Lung (tissue), 11 donors: ENCODE measurements at regions not wholly inside any gene's neighbourhood (a gene's known extent, or its start where the extent isn't known, plus 50 kb on each side); places are given as distances from the start of the nearest gene placed in this dataset.

Experiments
- ATAC-seq: fragments of 200-7000 bp; cut with Tn5 transposase; one replicate; pipeline ENCODE4 v1.9.1; 2020; ENCODE audit warnings: moderate number of reproducible peaks; ENCODE audit not compliant: insufficient read depth, low FRiP score
- DNase-seq, 3 donors: peaks; one replicate each; pipeline ENCODE4 v3.0.0-alpha.2; 2013 to 2017
- H3K27ac ChIP-seq, 2 donors: one replicate each; pipeline ENCODE4 v1.5.1; 2013; ENCODE audit warnings: mild to moderate bottlenecking in 2 of 2, moderate library complexity in 2 of 2, control low read depth in 1 of 2, inconsistent platforms in 1 of 2, low read depth in 1 of 2, low read length in 1 of 2
- H3K27me3 ChIP-seq, 3 donors: one replicate each; pipeline ENCODE4 v1.5.1; 2013; ENCODE audit warnings: low read length in 2 of 3; ENCODE audit not compliant: control insufficient read depth in 3 of 3, insufficient read depth in 3 of 3
- H3K36me3 ChIP-seq, 4 donors: one replicate each; pipeline ENCODE4 v1.5.1; 2013; ENCODE audit warnings: low read length in 4 of 4, mild to moderate bottlenecking in 1 of 4, moderate library complexity in 1 of 4; ENCODE audit not compliant: control insufficient read depth in 4 of 4, insufficient read depth in 4 of 4
- H3K4me1 ChIP-seq, 5 donors: one replicate each; pipeline ENCODE4 v1.5.1; 2013; ENCODE audit warnings: low read length in 5 of 5, mild to moderate bottlenecking in 2 of 5, moderate library complexity in 1 of 5; ENCODE audit not compliant: control insufficient read depth in 5 of 5, insufficient read depth in 5 of 5
- H3K4me3 ChIP-seq: one replicate; pipeline ENCODE4 v1.5.1; 2013; ENCODE audit warnings: mild to moderate bottlenecking, control low read depth, moderate library complexity
- H3K9ac ChIP-seq, 2 donors: one replicate each; pipeline ENCODE4 v1.5.1; 2013; ENCODE audit warnings: low read length in 2 of 2, control low read depth in 1 of 2; ENCODE audit not compliant: insufficient read depth in 1 of 2
- H3K9me3 ChIP-seq, 4 donors: one replicate each; pipeline ENCODE4 v1.5.1; 2013; ENCODE audit warnings: low read length in 3 of 4, mild to moderate bottlenecking in 1 of 4, moderate library complexity in 1 of 4; ENCODE audit not compliant: control insufficient read depth in 4 of 4, insufficient read depth in 3 of 4
- WGBS, 2 donors: extraction: QIAGEN DNeasy Blood & Tissue Kit; methylation state at CpG; one replicate each; pipeline ENCODE4 v1.1.7; 2013; 5-methylcytosine and 5-hydroxymethylcytosine counted together
- TF ChIP-seq, protein P1 (sequence below): IDR thresholded peaks from 2 replicates; pipeline ENCODE4 v1.5.1; 2012; ENCODE audit warnings: mild to moderate bottlenecking; ENCODE audit errors: control extremely low read depth, extremely low read depth
- donor health status: control.
- donor health status: control.
- donor health status: Bipolar disorder and iron deficiency.
- donor health status: healthy.
- donor health status: DM: yes; HTN: yes; CAD: no.

DNA sequence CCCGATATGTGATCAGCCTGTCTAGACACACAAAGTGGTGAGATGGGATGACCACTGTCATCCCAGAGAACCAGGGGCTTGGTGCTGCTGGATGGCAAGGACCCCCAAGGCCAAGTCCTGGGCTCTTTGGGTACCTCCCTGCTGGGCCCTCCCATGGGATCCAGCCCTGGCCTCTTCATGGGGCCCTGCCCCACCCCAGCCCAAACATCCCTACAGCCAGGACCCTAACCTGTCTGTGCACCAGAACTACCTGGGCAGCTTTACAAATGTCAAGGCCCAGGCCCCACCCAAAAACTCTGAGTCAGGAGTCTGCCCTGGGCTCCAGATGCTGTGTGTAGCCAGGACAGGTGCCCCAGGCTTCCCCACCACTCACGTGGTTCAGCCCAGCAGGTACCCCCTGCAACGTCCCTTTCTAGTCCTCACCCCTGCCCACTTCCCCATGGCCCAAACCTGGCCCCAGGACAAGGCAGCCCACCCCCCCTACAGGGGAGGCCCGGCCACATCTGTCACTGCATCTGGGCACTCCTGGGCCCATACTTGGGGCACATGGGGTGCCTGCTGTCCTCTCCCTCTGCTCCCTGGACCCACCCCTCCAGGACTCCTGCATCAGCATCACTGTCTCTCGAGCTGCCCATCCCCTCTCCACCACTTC is 233.5 kb downstream of the TUBA3C start:
- ATAC-seq: no peak
- WGBS, 2 donors: 54% methylated on average over 5 of the region's 5 CpGs
- no peak for DNase-seq
- no peaks in the 10 kb centered on the region for H3K4me1 ChIP-seq
- H3K9me3 ChIP-seq: peaks cover 0 to 5% (median 0%) of the 10 kb centered on the region in 4 donors
- TF ChIP-seq, protein P1, sequence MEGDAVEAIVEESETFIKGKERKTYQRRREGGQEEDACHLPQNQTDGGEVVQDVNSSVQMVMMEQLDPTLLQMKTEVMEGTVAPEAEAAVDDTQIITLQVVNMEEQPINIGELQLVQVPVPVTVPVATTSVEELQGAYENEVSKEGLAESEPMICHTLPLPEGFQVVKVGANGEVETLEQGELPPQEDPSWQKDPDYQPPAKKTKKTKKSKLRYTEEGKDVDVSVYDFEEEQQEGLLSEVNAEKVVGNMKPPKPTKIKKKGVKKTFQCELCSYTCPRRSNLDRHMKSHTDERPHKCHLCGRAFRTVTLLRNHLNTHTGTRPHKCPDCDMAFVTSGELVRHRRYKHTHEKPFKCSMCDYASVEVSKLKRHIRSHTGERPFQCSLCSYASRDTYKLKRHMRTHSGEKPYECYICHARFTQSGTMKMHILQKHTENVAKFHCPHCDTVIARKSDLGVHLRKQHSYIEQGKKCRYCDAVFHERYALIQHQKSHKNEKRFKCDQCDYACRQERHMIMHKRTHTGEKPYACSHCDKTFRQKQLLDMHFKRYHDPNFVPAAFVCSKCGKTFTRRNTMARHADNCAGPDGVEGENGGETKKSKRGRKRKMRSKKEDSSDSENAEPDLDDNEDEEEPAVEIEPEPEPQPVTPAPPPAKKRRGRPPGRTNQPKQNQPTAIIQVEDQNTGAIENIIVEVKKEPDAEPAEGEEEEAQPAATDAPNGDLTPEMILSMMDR: no peak
- no peaks in the 10 kb centered on the region for H3K36me3 ChIP-seq
- no peak overlapping the region for H3K4me3 ChIP-seq
- H3K27me3 ChIP-seq: no peaks in the 10 kb centered on the region
- H3K27ac ChIP-seq: no peak overlapping the region
- no peak overlapping the region for H3K9ac ChIP-seq

DNA sequence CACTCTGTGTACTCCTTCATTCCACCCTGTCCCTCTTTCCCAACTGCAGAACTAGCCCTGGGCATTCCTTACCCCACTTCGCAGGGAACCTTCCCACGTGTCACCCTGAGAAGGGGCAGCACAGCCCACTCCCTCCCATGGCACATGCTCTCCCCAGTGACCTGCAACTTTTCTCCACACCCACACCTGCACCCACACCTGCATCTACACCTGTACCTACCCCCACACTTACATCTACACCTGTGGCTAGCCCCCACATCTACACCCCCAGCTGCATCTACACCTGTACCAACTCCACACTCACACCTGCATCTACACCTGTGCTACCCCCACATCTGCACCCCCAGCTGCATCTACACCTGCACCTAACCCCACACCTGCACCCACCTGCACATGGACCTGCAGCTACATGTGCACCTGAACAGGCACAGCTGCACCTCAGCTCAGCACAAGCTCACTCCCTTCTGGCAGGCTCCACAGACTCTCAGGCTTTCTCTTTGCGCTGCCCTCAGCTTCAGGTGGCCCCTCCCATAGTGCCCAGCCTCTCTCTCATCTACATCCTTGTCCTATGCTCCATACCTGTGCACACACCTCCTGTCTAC is 234.1 kb downstream of the TUBA3C start:
- WGBS, 2 donors: 83 to 93% methylated on average over 3 of the region's 3 CpGs
- Histone ChIP-seq H3K27me3 (no peaks in the 10 kb centered on the region), H3K9me3 (peaks cover 0 to 5% (median 0%) of the 10 kb centered on the region in 4 donors), H3K4me1 (no peaks in the 10 kb centered on the region), H3K9ac (no peak overlapping the region), H3K27ac (no peak overlapping the region), H3K36me3 (no peaks in the 10 kb centered on the region), H3K4me3 (no peak overlapping the region)
- TF ChIP-seq, protein P1: no peak
- ATAC-seq (no peak), DNase-seq (no peak)

DNA sequence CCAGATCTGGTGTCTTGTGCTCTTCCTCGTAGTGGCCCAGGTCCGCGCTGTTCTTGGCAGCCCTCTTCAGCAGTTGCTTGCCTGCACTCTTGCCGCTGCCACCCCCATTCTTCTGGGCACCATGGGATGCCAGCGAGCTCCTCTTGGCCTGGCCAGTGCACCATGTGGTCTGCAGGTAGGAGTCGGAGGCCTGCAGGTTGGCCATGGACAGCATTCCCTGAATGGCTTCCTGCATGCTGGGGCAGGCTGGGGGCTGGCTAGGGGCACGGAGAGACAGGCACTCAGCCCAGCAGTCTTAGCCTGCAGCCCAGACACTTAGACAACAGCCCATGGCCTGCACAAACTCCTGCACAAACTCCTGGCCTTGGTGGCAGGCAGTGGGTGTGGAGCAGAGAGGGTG is 234.9 kb downstream of the TUBA3C start:
- H3K4me1 ChIP-seq: no peaks in the 10 kb centered on the region
- 61 to 63% methylated on average over 7 of the region's 7 CpGs for WGBS, 2 donors
- H3K9me3 ChIP-seq: peaks cover 0 to 5% (median 0%) of the 10 kb centered on the region in 4 donors
- no peaks in the 10 kb centered on the region for H3K36me3 ChIP-seq
- H3K27ac ChIP-seq: no peak overlapping the region
- H3K4me3 ChIP-seq: no peak overlapping the region
- ATAC-seq (no peak), DNase-seq (no peak)
- H3K27me3 ChIP-seq: no peaks in the 10 kb centered on the region
- TF ChIP-seq, protein P1: no peak
- no peak overlapping the region for H3K9ac ChIP-seq
